ENCODE measurements at regions not wholly inside any gene's neighbourhood (a gene's known extent, or its start where the extent isn't known, plus 50 kb on each side); places are given as distances from the start of the nearest gene placed in this dataset.

- DNase-seq (ENCODE audit: low read depth) = no peak
- TF ChIP-seq MYC (IDR thresholded peaks at IDR 0.05; ENCODE audit: low read depth, low read length) (no peak), CTCF (IDR thresholded peaks at IDR 0.05; ENCODE audit: low read depth, low read length) (no peak), POLR2A (IDR thresholded peaks at IDR 0.05; ENCODE audit: extremely low read depth, insufficient read length) (no peak), MAX (IDR thresholded peaks at IDR 0.05; ENCODE audit: low read depth, low read length) (no peak)
- H3K4me3 ChIP-seq (ENCODE audit: low read depth, low read length) = no peak overlapping the region
Observed at GRCh38 chr3:70507486-70507885, 195.0 kb upstream of the MDFIC2 start.

- TF ChIP-seq MAX (IDR thresholded peaks at IDR 0.05; ENCODE audit: low read depth, low read length) = no peak
- TF ChIP-seq POLR2A (IDR thresholded peaks at IDR 0.05; ENCODE audit: extremely low read depth, insufficient read length) = no peak
- TF ChIP-seq MYC (IDR thresholded peaks at IDR 0.05; ENCODE audit: low read depth, low read length) = no peak
- no peak for TF ChIP-seq CTCF (IDR thresholded peaks at IDR 0.05; ENCODE audit: low read depth, low read length)
- H3K4me3 ChIP-seq (ENCODE audit: low read depth, low read length) = no peak overlapping the region
- DNase-seq (ENCODE audit: low read depth) = no peak
Observed at GRCh38 chr3:70506775-70507174, 194.3 kb upstream of the MDFIC2 start.

- no peak for DNase-seq (ENCODE audit: low read depth)
- TF ChIP-seq MAX (IDR thresholded peaks at IDR 0.05; ENCODE audit: low read depth, low read length) (no peak), POLR2A (IDR thresholded peaks at IDR 0.05; ENCODE audit: extremely low read depth, insufficient read length) (no peak), CTCF (IDR thresholded peaks at IDR 0.05; ENCODE audit: low read depth, low read length) (no peak), MYC (IDR thresholded peaks at IDR 0.05; ENCODE audit: low read depth, low read length) (no peak)
- H3K4me3 ChIP-seq (ENCODE audit: low read depth, low read length) = no peak overlapping the region
Observed at GRCh38 chr3:70501561-70501960, 189.1 kb upstream of the MDFIC2 start.

GRCh38 chr3:70488816-70489215, 176.4 kb upstream of the MDFIC2 start:
- TF ChIP-seq MYC (IDR thresholded peaks at IDR 0.05; ENCODE audit: low read depth, low read length) (no peak), MAX (IDR thresholded peaks at IDR 0.05; ENCODE audit: low read depth, low read length) (no peak), CTCF (IDR thresholded peaks at IDR 0.05; ENCODE audit: low read depth, low read length) (no peak), POLR2A (IDR thresholded peaks at IDR 0.05; ENCODE audit: extremely low read depth, insufficient read length) (no peak)
- no peak for DNase-seq (ENCODE audit: low read depth)
- H3K4me3 ChIP-seq (ENCODE audit: low read depth, low read length) = no peak overlapping the region

- no peak overlapping the region for H3K4me3 ChIP-seq (ENCODE audit: low read depth, low read length)
- no peak for DNase-seq (ENCODE audit: low read depth)
- TF ChIP-seq CTCF (IDR thresholded peaks at IDR 0.05; ENCODE audit: low read depth, low read length) (no peak), MAX (IDR thresholded peaks at IDR 0.05; ENCODE audit: low read depth, low read length) (no peak), MYC (IDR thresholded peaks at IDR 0.05; ENCODE audit: low read depth, low read length) (no peak), POLR2A (IDR thresholded peaks at IDR 0.05; ENCODE audit: extremely low read depth, insufficient read length) (no peak)
Observed at GRCh38 chr3:70488131-70488530, 175.7 kb upstream of the MDFIC2 start.

Data from NB4 (cell line).